Endothelial cell of umbilical vein (primary cell): ENCODE measurements at regions not wholly inside any gene's neighbourhood (a gene's known extent, or its start where the extent isn't known, plus 50 kb on each side); places are given as distances from the start of the nearest gene placed in this dataset.

Source experiments
- EZH2 ChIP-seq: IDR thresholded peaks from 2 replicates; pipeline ENCODE4 v1.6.1; 2012; ENCODE audit warnings: borderline replicate concordance, low read depth, mild to moderate bottlenecking, moderate library complexity, low read length, inconsistent platforms; ENCODE audit not compliant: severe bottlenecking
- MAX ChIP-seq: IDR thresholded peaks from 2 replicates; pipeline ENCODE4 v1.6.1; 2011; ENCODE audit not compliant: insufficient read depth, insufficient read length
- POLR2AphosphoS5 ChIP-seq: IDR thresholded peaks from 2 replicates; pipeline ENCODE4 v1.6.1; 2012; ENCODE audit warnings: low read depth, mild to moderate bottlenecking, control low read depth, low read length, moderate library complexity; ENCODE audit not compliant: insufficient read depth

- no peak for TF ChIP-seq POLR2AphosphoS5
- TF ChIP-seq EZH2 = no peak
- no peak for TF ChIP-seq MAX
Observed at GRCh38 chr5:145506185-145506850, 328.8 kb downstream of the PRELID2 start.
